T-cell (primary cell): ENCODE measurements at regions not wholly inside any gene's neighbourhood (a gene's known extent, or its start where the extent isn't known, plus 50 kb on each side); places are given as distances from the start of the nearest gene placed in this dataset.

Experiments used
- ATAC-seq, 4 experiments: fragments of 200-7000 bp in 3 of 4; fragments of 150-1000 bp in 1 of 4; cut with Tn5 transposase; replicated peaks in 1 of 4; 1 replicate in 3 of 4; 2 replicates in 1 of 4; pipeline ENCODE4 v1.10.0; 2021; ENCODE audit warnings: moderate library complexity in 3 of 4, mild to moderate bottlenecking in 2 of 4, moderate number of reproducible peaks in 1 of 4
- CTCF ChIA-PET, 2 donors: fragments of 300-600 bp; sonication (Branson Sonifier 250); formaldehyde crosslinking; loops; one replicate each; lab custom pipeline; 2022; ENCODE audit warnings: antibody characterized with exemption in 2 of 2; lab: Charles Lee
- POLR2A ChIA-PET, 2 donors: fragments of 300-600 bp; sonication (Branson Sonifier 250); formaldehyde crosslinking; loops; one replicate each; lab custom pipeline; 2022; ENCODE audit warnings: antibody characterized with exemption in 2 of 2; lab: Charles Lee
- DNase-seq, 35 experiments: peaks; one replicate each; pipeline versions ENCODE4 v3.0.0 to v3.0.0-alpha.2; 2013 to 2023
- H3K27ac ChIP-seq: one replicate; pipeline ENCODE4 v1.5.1; 2013; ENCODE audit warnings: low read length
- H3K27me3 ChIP-seq, 2 experiments: replicated peaks in 1 of 2; 1 replicate in 1 of 2; 2 replicates in 1 of 2; pipeline versions ENCODE4 v1.6.1 to v1.7.0; 2013; ENCODE audit warnings: low read length in 1 of 2, mixed read lengths in 1 of 2; ENCODE audit not compliant: control insufficient read depth in 2 of 2, insufficient read depth in 2 of 2; ENCODE audit errors: extremely low read depth in 1 of 2
- H3K36me3 ChIP-seq, 2 donors: 1 replicate in 1 of 2; 2 replicates in 1 of 2; pipeline versions ENCODE4 v1.6.1 to v1.7.0; 2013; ENCODE audit warnings: low read length in 1 of 2; ENCODE audit not compliant: control insufficient read depth in 2 of 2, insufficient read depth in 1 of 2; ENCODE audit errors: extremely low read depth in 1 of 2
- H3K4me1 ChIP-seq, 2 experiments: 1 replicate in 1 of 2; 2 replicates in 1 of 2; pipeline versions ENCODE4 v1.6.1 to v1.7.0; 2013; ENCODE audit warnings: low read length in 2 of 2, mixed read lengths in 1 of 2; ENCODE audit not compliant: insufficient read depth in 2 of 2, control insufficient read depth in 1 of 2; ENCODE audit errors: extremely low read depth in 1 of 2
- H3K4me3 ChIP-seq, 2 donors: 1 replicate in 1 of 2; 2 replicates in 1 of 2; pipeline versions ENCODE4 v1.5.1 to v1.7.0; 2013; ENCODE audit warnings: mild to moderate bottlenecking in 2 of 2, low read length in 1 of 2, moderate library complexity in 1 of 2; ENCODE audit not compliant: control insufficient read depth in 1 of 2; ENCODE audit errors: extremely low read depth in 1 of 2
- H3K9me3 ChIP-seq: 2 replicates; pipeline ENCODE4 v1.7.0; 2013
- H3K27ac Mint-ChIP-seq, 2 donors: one replicate each; pipeline ENCODE4 v1.8.0; 2020 to 2021; ENCODE audit warnings: mild to moderate bottlenecking in 2 of 2, mixed read lengths in 2 of 2
- H3K27me3 Mint-ChIP-seq, 2 donors: one replicate each; pipeline ENCODE4 v1.8.0; 2021 to 2022; ENCODE audit warnings: mixed read lengths in 2 of 2
- H3K36me3 Mint-ChIP-seq: one replicate; pipeline ENCODE4 v1.8.0; 2021; ENCODE audit warnings: mixed read lengths
- H3K4me1 Mint-ChIP-seq, 3 donors: one replicate each; pipeline ENCODE4 v1.8.0; 2020 to 2022; ENCODE audit warnings: mixed read lengths in 3 of 3, mild to moderate bottlenecking in 1 of 3
- H3K4me3 Mint-ChIP-seq, 3 donors: one replicate each; pipeline ENCODE4 v1.8.0; 2020 to 2022; ENCODE audit warnings: mild to moderate bottlenecking in 3 of 3, mixed read lengths in 3 of 3, moderate library complexity in 3 of 3
- H3K9me3 Mint-ChIP-seq, 3 donors: one replicate each; pipeline ENCODE4 v1.8.0; 2020 to 2022; ENCODE audit warnings: mixed read lengths in 3 of 3
- WGBS: methylation state at CpG from one replicate; pipeline ENCODE4 v1.1.5; 2013; ENCODE audit warnings: missing lambda C conversion rate; ENCODE audit not compliant: insufficient coverage; 5-methylcytosine and 5-hydroxymethylcytosine counted together

DNA sequence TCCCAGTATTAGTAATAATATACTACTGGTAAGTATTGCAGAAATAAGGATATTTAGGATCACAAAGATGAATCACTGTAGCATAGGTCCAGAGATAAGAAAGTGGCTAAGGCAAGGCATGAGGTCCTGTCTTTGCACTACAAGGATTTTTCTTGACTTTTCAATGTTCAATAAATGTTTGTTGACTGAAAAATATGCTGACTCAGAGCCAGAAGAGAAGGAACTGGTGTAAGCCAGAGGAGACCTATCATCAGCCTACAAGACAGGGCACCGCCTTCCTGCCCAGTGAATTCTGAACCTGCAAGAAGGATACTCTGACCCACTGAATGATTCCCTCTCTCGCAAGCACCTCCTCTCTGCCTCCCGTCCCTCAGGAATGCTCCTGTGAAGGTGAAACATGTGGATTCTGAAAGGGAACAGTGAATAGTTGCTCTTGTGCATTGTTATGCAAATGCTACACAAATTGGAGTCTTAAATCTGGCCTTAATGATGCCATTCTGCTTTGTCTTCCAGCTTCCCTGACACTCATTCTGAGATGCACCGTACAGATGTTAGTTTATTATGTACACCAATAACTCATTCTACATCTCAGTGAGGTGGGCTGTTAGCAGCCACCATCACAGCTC, 540.0 kb downstream of the OMA1 start:
- ATAC-seq (no peak), DNase-seq (no peak)
- no peaks in the 10 kb centered on the region for H3K27me3 ChIP-seq
- no peak overlapping the region for H3K4me3 Mint-ChIP-seq
- POLR2A ChIA-PET = no interaction called here
- H3K36me3 Mint-ChIP-seq = no peaks in the 10 kb centered on the region
- no peaks in the 10 kb centered on the region for H3K36me3 ChIP-seq
- WGBS = no CpG with 5 or more reads among the region's 4 CpGs
- H3K9me3 Mint-ChIP-seq = peaks cover 0 to 3% (median 0%) of the 10 kb centered on the region in 3 donors
- H3K9me3 ChIP-seq = no peaks in the 10 kb centered on the region
- H3K27ac ChIP-seq = no peak overlapping the region
- no peak overlapping the region for H3K27ac Mint-ChIP-seq
- peaks cover 3 to 16% of the 10 kb centered on the region in 2 donors for H3K27me3 Mint-ChIP-seq
- no peaks in the 10 kb centered on the region for H3K4me1 Mint-ChIP-seq
- no peaks in the 10 kb centered on the region for H3K4me1 ChIP-seq
- CTCF ChIA-PET = no interaction called here
- no peak overlapping the region for H3K4me3 ChIP-seq

DNA sequence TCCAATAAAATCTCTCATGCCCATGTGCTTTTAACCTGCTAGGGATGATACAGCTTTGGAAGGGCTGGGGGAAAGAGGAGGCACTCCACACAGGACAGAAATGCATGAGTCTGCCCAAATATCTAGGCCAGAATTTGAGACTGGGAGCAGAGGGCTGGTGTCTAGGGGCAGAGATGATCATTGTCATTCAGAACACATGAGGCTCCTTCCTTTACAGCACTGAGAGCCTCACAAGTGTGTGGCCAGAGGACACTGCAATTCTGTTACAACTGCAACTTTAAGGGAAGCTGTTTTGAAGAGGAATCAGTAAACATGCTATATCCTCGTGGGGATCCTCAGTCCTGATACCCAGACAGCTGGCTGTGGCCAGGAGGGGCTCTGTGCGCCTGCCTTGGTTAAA, 541.3 kb downstream of the OMA1 start:
- no peak overlapping the region for H3K27ac Mint-ChIP-seq
- POLR2A ChIA-PET = interaction anchor here in 1 of 2 donors (0.7 kb wide), 1 partner anchor 587 kb away, joined by 9 read pairs; no protein-coding TSS in a partner anchor
- Histone ChIP-seq H3K27ac (no peak overlapping the region), H3K4me1 (no peaks in the 10 kb centered on the region), H3K36me3 (no peaks in the 10 kb centered on the region), H3K4me3 (no peak overlapping the region), H3K9me3 (no peaks in the 10 kb centered on the region), H3K27me3 (no peaks in the 10 kb centered on the region)
- H3K4me1 Mint-ChIP-seq = no peaks in the 10 kb centered on the region
- no peaks in the 10 kb centered on the region for H3K9me3 Mint-ChIP-seq
- ATAC-seq (no peak), DNase-seq (no peak)
- CTCF ChIA-PET = no interaction called here
- no peaks in the 10 kb centered on the region for H3K36me3 Mint-ChIP-seq
- no peak overlapping the region for H3K4me3 Mint-ChIP-seq
- peaks cover 3 to 24% of the 10 kb centered on the region in 2 donors for H3K27me3 Mint-ChIP-seq
- WGBS = no CpG with 5 or more reads among the region's 2 CpGs

DNA sequence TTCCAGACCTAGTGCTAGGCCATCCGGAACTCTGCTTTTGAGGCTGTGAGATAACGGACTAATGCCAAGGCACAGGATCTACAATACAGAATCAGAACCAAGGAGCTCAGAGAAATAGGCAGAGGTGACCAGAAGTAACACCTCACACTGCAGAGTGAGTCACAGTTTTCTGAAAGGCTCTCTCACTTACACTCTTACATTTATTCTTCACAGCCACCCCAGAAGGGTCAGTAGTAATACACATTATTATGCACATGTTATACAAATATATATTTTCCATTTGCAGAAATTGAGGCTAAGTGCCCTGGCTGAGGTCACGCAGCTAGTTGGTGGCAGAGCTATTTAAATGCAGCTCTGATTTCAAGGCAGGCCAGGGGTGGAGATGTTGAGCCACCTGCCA, 542.5 kb downstream of the OMA1 start:
- Mint-ChIP-seq H3K9me3 (no peaks in the 10 kb centered on the region), H3K4me3 (no peak overlapping the region), H3K4me1 (no peaks in the 10 kb centered on the region), H3K27me3 (peaks cover 3 to 27% of the 10 kb centered on the region in 2 donors), H3K36me3 (no peaks in the 10 kb centered on the region), H3K27ac (no peak overlapping the region)
- no peak overlapping the region for H3K4me3 ChIP-seq
- 67% methylated on average over 2 of the region's 3 CpGs for WGBS
- no peaks in the 10 kb centered on the region for H3K36me3 ChIP-seq
- no peaks in the 10 kb centered on the region for H3K9me3 ChIP-seq
- CTCF ChIA-PET = interaction anchor here in 1 of 2 donors (0.6 kb wide), 1 partner anchor 1177 kb away, joined by 5 read pairs; no protein-coding TSS in a partner anchor
- ATAC-seq (no peak), DNase-seq (no peak)
- no peak overlapping the region for H3K27ac ChIP-seq
- POLR2A ChIA-PET = no interaction called here
- H3K27me3 ChIP-seq = no peaks in the 10 kb centered on the region
- H3K4me1 ChIP-seq = no peaks in the 10 kb centered on the region

DNA sequence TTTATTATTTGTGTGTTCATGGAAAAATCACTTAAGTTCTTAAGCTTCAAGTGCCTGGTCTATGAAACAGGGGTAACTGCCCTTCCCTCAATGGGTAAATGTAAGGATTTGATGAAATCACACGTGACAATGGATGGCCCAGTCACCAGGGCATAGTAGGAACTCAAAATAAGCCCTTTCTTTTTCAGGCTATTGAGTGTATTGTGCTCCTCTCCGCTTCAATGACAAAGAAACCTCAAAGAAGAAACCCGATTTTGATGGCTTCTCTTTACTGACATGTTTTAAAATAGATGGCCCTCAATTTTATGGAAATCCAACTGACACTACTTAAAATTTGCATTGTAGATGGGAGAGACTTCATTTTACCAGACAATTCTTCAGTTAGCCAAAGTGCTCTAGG, 543.5 kb downstream of the OMA1 start:
- Mint-ChIP-seq H3K4me3 (no peak overlapping the region), H3K27ac (no peak overlapping the region), H3K4me1 (no peaks in the 10 kb centered on the region), H3K36me3 (no peaks in the 10 kb centered on the region), H3K9me3 (no peaks in the 10 kb centered on the region), H3K27me3 (peaks cover 3 to 27% of the 10 kb centered on the region in 2 donors)
- WGBS = no CpG with 5 or more reads among the region's 3 CpGs
- CTCF ChIA-PET = no interaction called here
- Histone ChIP-seq H3K4me3 (no peak overlapping the region), H3K36me3 (no peaks in the 10 kb centered on the region), H3K9me3 (no peaks in the 10 kb centered on the region), H3K27ac (no peak overlapping the region), H3K4me1 (no peaks in the 10 kb centered on the region), H3K27me3 (no peaks in the 10 kb centered on the region)
- POLR2A ChIA-PET = no interaction called here
- ATAC-seq = no peak
- DNase-seq = no peak

DNA sequence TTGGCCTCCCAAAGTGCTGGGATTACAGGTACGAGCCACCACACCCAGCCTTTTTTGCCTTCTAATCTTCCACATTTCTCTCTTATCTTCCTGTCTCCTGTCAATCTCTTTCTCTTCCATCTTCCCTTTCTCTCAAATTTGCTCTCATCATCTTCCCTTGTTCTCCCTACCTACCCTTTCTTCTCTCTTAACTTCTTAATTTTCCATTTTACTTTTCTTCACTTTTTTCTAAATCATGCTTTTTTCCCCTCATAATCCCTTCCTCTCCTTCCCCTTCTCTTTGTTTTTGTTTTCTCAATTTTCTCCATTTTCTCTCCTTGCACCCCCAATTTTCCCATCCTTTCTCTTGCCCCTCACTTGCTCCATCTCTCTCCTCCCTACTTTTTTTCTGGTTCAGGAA, 545.7 kb downstream of the OMA1 start:
- Histone ChIP-seq H3K4me3 (no peak overlapping the region), H3K27ac (no peak overlapping the region), H3K4me1 (no peaks in the 10 kb centered on the region), H3K36me3 (no peaks in the 10 kb centered on the region), H3K27me3 (no peaks in the 10 kb centered on the region), H3K9me3 (no peaks in the 10 kb centered on the region)
- ChIA-PET POLR2A (no interaction called here), CTCF (no interaction called here)
- Mint-ChIP-seq H3K4me3 (no peak overlapping the region), H3K4me1 (no peaks in the 10 kb centered on the region), H3K27me3 (peaks cover 10 to 27% of the 10 kb centered on the region in 2 donors), H3K27ac (no peak overlapping the region), H3K36me3 (no peaks in the 10 kb centered on the region), H3K9me3 (no peaks in the 10 kb centered on the region)
- 60% methylated on average over 1 of the region's 1 CpG for WGBS
- ATAC-seq (no peak), DNase-seq (no peak)

DNA sequence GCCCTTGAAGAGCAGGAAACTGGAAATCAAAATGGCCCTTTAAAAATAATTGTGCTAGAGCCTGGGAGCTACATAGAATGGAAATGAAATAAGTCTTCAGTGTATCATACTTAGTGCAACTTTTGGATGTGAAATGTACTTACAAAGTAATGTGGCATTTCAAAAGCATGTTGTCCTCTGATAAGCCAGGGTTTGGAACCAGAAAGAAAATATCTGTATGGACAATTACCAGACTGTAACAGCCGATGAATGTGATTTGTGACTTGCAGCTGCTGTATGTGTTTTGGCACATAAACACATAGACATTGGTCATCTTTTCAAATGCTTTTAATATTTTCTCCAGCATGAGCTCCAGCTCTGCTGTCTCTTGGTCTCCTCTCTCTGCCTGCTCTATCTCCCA, 546.4 kb downstream of the OMA1 start:
- WGBS = no CpG with 5 or more reads among the region's 1 CpG
- ChIA-PET POLR2A (no interaction called here), CTCF (no interaction called here)

DNA sequence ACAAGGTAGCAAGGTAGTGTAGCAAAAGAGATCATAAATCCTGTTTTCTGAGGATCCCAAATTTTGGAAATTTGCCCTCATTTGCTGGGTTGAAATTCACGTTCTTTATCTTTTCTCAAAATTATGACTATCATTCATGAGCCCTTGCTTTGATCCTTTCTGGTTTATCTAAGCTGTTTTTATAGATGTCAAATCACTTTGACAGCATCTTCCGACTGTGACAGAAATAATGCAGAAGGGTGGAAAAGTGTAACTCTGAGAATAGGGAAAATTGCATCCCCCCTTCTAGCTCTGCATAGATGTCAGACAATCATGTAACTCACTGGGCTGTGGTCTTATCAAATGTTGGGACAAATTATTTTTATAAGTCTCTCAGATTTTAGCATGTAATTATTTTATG, 550.1 kb downstream of the OMA1 start:
- H3K4me1 ChIP-seq = no peaks in the 10 kb centered on the region
- ChIA-PET CTCF (no interaction called here), POLR2A (no interaction called here)
- H3K9me3 Mint-ChIP-seq = no peaks in the 10 kb centered on the region
- no peaks in the 10 kb centered on the region for H3K36me3 Mint-ChIP-seq
- no CpG with 5 or more reads among the region's 2 CpGs for WGBS
- no peak overlapping the region for H3K4me3 Mint-ChIP-seq
- no peak for DNase-seq
- H3K4me3 ChIP-seq = no peak overlapping the region
- H3K27ac ChIP-seq = no peak overlapping the region
- H3K27me3 ChIP-seq = peaks cover 0 to 3% of the 10 kb centered on the region in 2 experiments
- H3K36me3 ChIP-seq = no peaks in the 10 kb centered on the region
- peaks cover 7 to 11% of the 10 kb centered on the region in 2 donors for H3K27me3 Mint-ChIP-seq
- no peaks in the 10 kb centered on the region for H3K9me3 ChIP-seq
- no peak for ATAC-seq
- H3K27ac Mint-ChIP-seq = no peak overlapping the region
- no peaks in the 10 kb centered on the region for H3K4me1 Mint-ChIP-seq

More for the DNA sequence above, 546.4 kb downstream of the OMA1 start:
- no peak overlapping the region for H3K27ac Mint-ChIP-seq
- H3K4me3 Mint-ChIP-seq = no peak overlapping the region
- no peaks in the 10 kb centered on the region for H3K36me3 Mint-ChIP-seq
- Histone ChIP-seq H3K4me1 (no peaks in the 10 kb centered on the region), H3K27me3 (no peaks in the 10 kb centered on the region), H3K36me3 (no peaks in the 10 kb centered on the region), H3K9me3 (no peaks in the 10 kb centered on the region), H3K4me3 (no peak overlapping the region), H3K27ac (no peak overlapping the region)
- H3K27me3 Mint-ChIP-seq = peaks cover 10 to 27% of the 10 kb centered on the region in 2 donors
- no peaks in the 10 kb centered on the region for H3K4me1 Mint-ChIP-seq
- no peaks in the 10 kb centered on the region for H3K9me3 Mint-ChIP-seq
- ATAC-seq (no peak), DNase-seq (no peak)
